OCI-LY1 (cell line): ENCODE measurements at regions not wholly inside any gene's neighbourhood (a gene's known extent, or its start where the extent isn't known, plus 50 kb on each side); places are given as distances from the start of the nearest gene placed in this dataset.
A peak's percentile ranks its signal among the peaks of the same experiment; 100 is the strongest.

ENCODE experiments used
- H2AFZ ChIP-seq: fragments of 200-600 bp; sonication (generic), shearing (Covaris generic); 2 replicates; pipeline ENCODE4 v1.6.0; 2014; ENCODE audit warnings: antibody characterized with exemption, mild to moderate bottlenecking, low read length
- H3F3A ChIP-seq: fragments of 200-600 bp; sonication (generic), shearing (Covaris generic); 2 replicates; pipeline ENCODE4 v1.6.0; 2014; ENCODE audit warnings: mild to moderate bottlenecking, antibody characterized with exemption, low read length, moderate library complexity; ENCODE audit not compliant: insufficient read depth
- H3K27ac ChIP-seq: fragments of 200-600 bp; sonication (generic); 2 replicates; pipeline ENCODE4 v1.5.1; 2014; ENCODE audit warnings: low read length, mixed run types, mild to moderate bottlenecking, low read depth; ENCODE audit not compliant: poor library complexity, severe bottlenecking
- H3K27me3 ChIP-seq: fragments of 200-600 bp; sonication (generic); 2 replicates; pipeline ENCODE4 v1.6.0; 2014; ENCODE audit warnings: antibody characterized with exemption, mild to moderate bottlenecking, low read length, moderate library complexity; ENCODE audit not compliant: insufficient read depth
- H3K36me3 ChIP-seq: fragments of 200-600 bp; sonication (generic); 2 replicates; pipeline ENCODE4 v1.6.1; 2014; ENCODE audit warnings: mild to moderate bottlenecking, antibody characterized with exemption, low read length, moderate library complexity, mixed read lengths; ENCODE audit not compliant: insufficient read depth
- H3K4me1 ChIP-seq: fragments of 200-600 bp; sonication (generic); 2 replicates; pipeline ENCODE4 v1.5.1; 2014; ENCODE audit warnings: mild to moderate bottlenecking, low read length, moderate library complexity; ENCODE audit not compliant: insufficient read depth, severe bottlenecking
- H3K4me2 ChIP-seq: fragments of 200-600 bp; sonication (generic), shearing (Covaris generic); 2 replicates; pipeline ENCODE4 v1.6.1; 2014; ENCODE audit warnings: low read length
- H3K4me3 ChIP-seq: fragments of 200-600 bp; sonication (generic); 2 replicates; pipeline ENCODE4 v1.5.1; 2014; ENCODE audit warnings: low read length, low read depth, mild to moderate bottlenecking, mixed read lengths; ENCODE audit not compliant: poor library complexity, severe bottlenecking
- H3K79me2 ChIP-seq: fragments of 200-600 bp; shearing (Covaris generic); 2 replicates; pipeline ENCODE4 v1.6.1; 2016; ENCODE audit warnings: mixed run types, low read length, mixed read lengths; ENCODE audit not compliant: insufficient read depth
- H3K9ac ChIP-seq: fragments of 200-600 bp; sonication (generic), shearing (Covaris generic); 2 replicates; pipeline ENCODE4 v1.6.1; 2014; ENCODE audit warnings: mild to moderate bottlenecking, low read length, mixed read lengths
- H3K9me2 ChIP-seq: fragments of 200-600 bp; sonication (generic), shearing (Covaris generic); 2 replicates; pipeline ENCODE4 v1.6.1; 2014; ENCODE audit warnings: low read depth, mild to moderate bottlenecking, low read length, mixed read lengths
- H3K9me3 ChIP-seq: fragments of 200-600 bp; shearing (Covaris generic); 2 replicates; pipeline ENCODE4 v1.6.1; 2014; ENCODE audit warnings: low read length, mixed read lengths
- H4K20me1 ChIP-seq: fragments of 200-600 bp; sonication (generic), shearing (Covaris generic); 2 replicates; pipeline ENCODE4 v1.6.0; 2016; ENCODE audit warnings: mild to moderate bottlenecking, low read length; ENCODE audit not compliant: insufficient read depth
- EZH2 ChIP-seq: fragments of 200-600 bp; sonication (generic), shearing (Covaris generic); IDR thresholded peaks from 2 replicates; pipeline ENCODE4 v1.8.0; 2017; ENCODE audit warnings: borderline replicate concordance, mixed run types, mild to moderate bottlenecking, antibody characterized with exemption, low read length, moderate library complexity, mixed read lengths
- TF ChIP-seq, protein P1 (sequence below): fragments of 200-600 bp; sonication (generic), shearing (Covaris generic); IDR thresholded peaks from 2 replicates; pipeline ENCODE4 v1.5.1; 2017; ENCODE audit warnings: mild to moderate bottlenecking, antibody characterized with exemption, low read length, moderate library complexity, mixed read lengths

DNA sequence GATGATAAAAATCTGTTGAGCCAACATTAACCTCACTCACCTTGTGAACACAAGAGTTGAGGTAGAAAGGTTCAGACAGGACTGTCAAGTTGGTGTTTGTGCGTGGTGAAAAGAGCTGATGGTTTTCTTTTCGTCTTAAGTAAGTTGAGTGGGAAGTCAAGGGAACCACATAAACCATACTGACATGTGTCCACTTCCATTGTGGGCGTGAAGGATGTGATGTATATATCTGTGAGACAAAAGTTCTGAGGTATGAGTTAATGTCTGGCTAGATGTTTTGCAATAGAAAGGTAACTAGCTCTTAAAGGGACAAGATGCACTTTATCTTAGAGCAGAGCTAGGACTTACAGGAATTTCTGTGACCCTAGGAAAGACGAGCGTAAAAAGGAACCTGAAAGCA lies 1272.1 kb upstream of the ADGRB3 start:
- H3K27ac ChIP-seq: no peak overlapping the region
- no peaks in the 10 kb centered on the region for H3K9me2 ChIP-seq
- no peak for TF ChIP-seq EZH2
- TF ChIP-seq, protein P1, sequence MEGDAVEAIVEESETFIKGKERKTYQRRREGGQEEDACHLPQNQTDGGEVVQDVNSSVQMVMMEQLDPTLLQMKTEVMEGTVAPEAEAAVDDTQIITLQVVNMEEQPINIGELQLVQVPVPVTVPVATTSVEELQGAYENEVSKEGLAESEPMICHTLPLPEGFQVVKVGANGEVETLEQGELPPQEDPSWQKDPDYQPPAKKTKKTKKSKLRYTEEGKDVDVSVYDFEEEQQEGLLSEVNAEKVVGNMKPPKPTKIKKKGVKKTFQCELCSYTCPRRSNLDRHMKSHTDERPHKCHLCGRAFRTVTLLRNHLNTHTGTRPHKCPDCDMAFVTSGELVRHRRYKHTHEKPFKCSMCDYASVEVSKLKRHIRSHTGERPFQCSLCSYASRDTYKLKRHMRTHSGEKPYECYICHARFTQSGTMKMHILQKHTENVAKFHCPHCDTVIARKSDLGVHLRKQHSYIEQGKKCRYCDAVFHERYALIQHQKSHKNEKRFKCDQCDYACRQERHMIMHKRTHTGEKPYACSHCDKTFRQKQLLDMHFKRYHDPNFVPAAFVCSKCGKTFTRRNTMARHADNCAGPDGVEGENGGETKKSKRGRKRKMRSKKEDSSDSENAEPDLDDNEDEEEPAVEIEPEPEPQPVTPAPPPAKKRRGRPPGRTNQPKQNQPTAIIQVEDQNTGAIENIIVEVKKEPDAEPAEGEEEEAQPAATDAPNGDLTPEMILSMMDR: no peak
- no peak overlapping the region for H3K9ac ChIP-seq
- H3K4me3 ChIP-seq: no peak overlapping the region
- peaks cover 22% of the 10 kb centered on the region for H3K4me1 ChIP-seq
- H3K27me3 ChIP-seq: no peaks in the 10 kb centered on the region
- no peaks in the 10 kb centered on the region for H3F3A ChIP-seq
- H2AFZ ChIP-seq: peak overlapping the region; percentile 43
- H3K36me3 ChIP-seq: no peaks in the 10 kb centered on the region
- no peaks in the 10 kb centered on the region for H4K20me1 ChIP-seq
- no peak overlapping the region for H3K4me2 ChIP-seq
- H3K9me3 ChIP-seq: no peaks in the 10 kb centered on the region; the same call in 1 of the 2 replicates
- H3K79me2 ChIP-seq: no peaks in the 10 kb centered on the region

DNA sequence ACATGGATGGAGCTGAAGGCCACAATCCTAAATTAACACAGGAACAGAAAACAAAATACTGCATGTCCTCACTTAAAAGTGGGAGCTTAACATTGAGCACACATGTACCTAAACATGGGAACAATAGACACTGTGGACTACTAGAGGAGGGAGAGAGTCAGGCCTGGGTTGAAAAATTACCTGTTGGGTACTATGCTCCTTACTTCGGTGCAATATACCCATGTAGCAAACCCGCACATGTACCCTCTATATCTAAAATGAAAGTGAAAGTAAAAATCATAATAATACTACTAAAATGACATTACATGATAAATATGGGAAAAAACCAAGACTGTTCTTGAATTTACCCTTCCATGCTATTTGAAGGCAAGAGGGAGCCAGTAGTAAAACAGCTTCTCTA lies 1273.8 kb upstream of the ADGRB3 start:
- Histone ChIP-seq H3K9me3 (no peaks in the 10 kb centered on the region; the same call in 1 of the 2 replicates), H3K9ac (no peak overlapping the region), H3K36me3 (no peaks in the 10 kb centered on the region), H3K79me2 (no peaks in the 10 kb centered on the region), H3K4me2 (peak overlapping the region; percentile 9; the same call in 1 of the 2 replicates), H3F3A (no peaks in the 10 kb centered on the region), H3K27ac (no peak overlapping the region), H3K27me3 (no peaks in the 10 kb centered on the region), H3K4me1 (peaks cover 22% of the 10 kb centered on the region), H3K9me2 (no peaks in the 10 kb centered on the region), H2AFZ (peak overlapping the region; percentile 96), H3K4me3 (no peak overlapping the region), H4K20me1 (no peaks in the 10 kb centered on the region)
- TF ChIP-seq, protein P1: no peak
- TF ChIP-seq EZH2: no peak

DNA sequence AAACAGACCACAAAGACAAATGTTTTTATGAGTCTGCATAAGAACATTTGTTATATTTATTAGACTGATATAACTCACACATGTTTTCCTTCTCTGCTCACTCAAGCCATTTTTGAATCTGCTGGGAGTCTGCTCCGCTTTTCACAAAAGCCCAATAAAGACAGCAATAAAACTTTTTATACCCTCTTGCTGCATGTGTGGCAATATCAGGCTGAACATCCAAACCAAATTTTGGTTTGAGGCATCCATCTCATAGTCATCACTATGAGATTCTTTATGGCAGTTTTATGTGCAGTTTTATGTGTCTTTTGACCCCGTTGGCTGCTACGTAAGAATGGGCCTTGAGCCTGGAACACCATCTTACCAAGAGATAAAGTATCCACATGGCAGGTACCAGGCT lies 1276.8 kb upstream of the ADGRB3 start:
- no peaks in the 10 kb centered on the region; the same call in 1 of the 2 replicates for H3K9me3 ChIP-seq
- no peak overlapping the region for H3K4me2 ChIP-seq
- no peak for TF ChIP-seq EZH2
- TF ChIP-seq, protein P1: no peak
- H3K27me3 ChIP-seq: no peaks in the 10 kb centered on the region
- no peaks in the 10 kb centered on the region for H3K79me2 ChIP-seq
- H4K20me1 ChIP-seq: no peaks in the 10 kb centered on the region
- H3F3A ChIP-seq: no peaks in the 10 kb centered on the region
- H2AFZ ChIP-seq: no peak overlapping the region
- H3K27ac ChIP-seq: no peak overlapping the region
- no peak overlapping the region for H3K9ac ChIP-seq
- H3K9me2 ChIP-seq: no peaks in the 10 kb centered on the region
- H3K4me3 ChIP-seq: no peak overlapping the region
- no peaks in the 10 kb centered on the region for H3K36me3 ChIP-seq
- peaks cover 13% of the 10 kb centered on the region for H3K4me1 ChIP-seq
